Sigmoid colon (tissue), 6 donors: ENCODE measurements at regions not wholly inside any gene's neighbourhood (a gene's known extent, or its start where the extent isn't known, plus 50 kb on each side); places are given as distances from the start of the nearest gene placed in this dataset.

ENCODE experiments used
- DNase-seq: peaks from one replicate; pipeline ENCODE4 v3.0.0-alpha.2; 2019
- H3K27ac ChIP-seq, 4 donors: fragments of 200-600 bp; sonication (generic); one replicate each; pipeline ENCODE4 v1.5.1; 2016 to 2019; ENCODE audit warnings: mild to moderate bottlenecking in 1 of 4
- H3K27me3 ChIP-seq, 3 donors: fragments of 200-600 bp; sonication (generic); one replicate each; pipeline ENCODE4 v1.5.1; 2019; ENCODE audit warnings: mild to moderate bottlenecking in 1 of 3
- H3K36me3 ChIP-seq, 4 donors: fragments of 200-600 bp; sonication (generic); one replicate each; pipeline ENCODE4 v1.5.1; 2016 to 2019
- H3K4me1 ChIP-seq, 4 donors: fragments of 200-600 bp; sonication (generic); one replicate each; pipeline ENCODE4 v1.5.1; 2017 to 2019
- H3K4me3 ChIP-seq, 4 donors: fragments of 200-600 bp; sonication (generic); one replicate each; pipeline ENCODE4 v1.5.1; 2017 to 2019; ENCODE audit warnings: mild to moderate bottlenecking in 2 of 4, moderate library complexity in 1 of 4
- H3K9me3 ChIP-seq, 4 donors: fragments of 200-600 bp in 3 of 4; sonication (generic) in 3 of 4; one replicate each; pipeline versions ENCODE4 v1.5.1 to v1.6.1; 2013 to 2019
- CTCF ChIP-seq, 4 experiments: fragments of 450-650 bp in 3 of 4; fragments of 200-600 bp in 1 of 4; IDR thresholded peaks; one replicate each; pipeline ENCODE4 v1.5.1; 2016 to 2019; ENCODE audit warnings: antibody characterized with exemption in 4 of 4, mild to moderate bottlenecking in 3 of 4, moderate library complexity in 2 of 4
- EP300 ChIP-seq, 4 donors: sonication (generic); formaldehyde crosslinking; IDR thresholded peaks; one replicate each; pipeline ENCODE4 v1.6.1; 2017; ENCODE audit warnings: antibody characterized with exemption in 4 of 4
- POLR2A ChIP-seq, 2 donors: fragments of 450-650 bp; IDR thresholded peaks; one replicate each; pipeline ENCODE4 v1.6.1; 2016; ENCODE audit warnings: antibody characterized with exemption in 2 of 2, mild to moderate bottlenecking in 2 of 2, moderate library complexity in 2 of 2
- POLR2AphosphoS5 ChIP-seq, 4 donors: sonication (generic); formaldehyde crosslinking; IDR thresholded peaks; one replicate each; pipeline ENCODE4 v1.6.1; 2017; ENCODE audit warnings: antibody characterized with exemption in 4 of 4
- WGBS, 2 donors: extraction: QIAGEN DNeasy Blood & Tissue Kit; methylation state at CpG; one replicate each; pipeline ENCODE4 v1.1.7; 2013; 5-methylcytosine and 5-hydroxymethylcytosine counted together
- intact Hi-C: fragments of 100-400 bp; cut with DNase I; formaldehyde crosslinking; loops from one replicate; pipeline ENCODE4 v1.15.1; 2023
- donor health status: healthy with polysubstance abuse.
- donor health status: healthy.

- no peak for TF ChIP-seq POLR2A (IDR thresholded peaks at IDR 0.05)
- no peak for TF ChIP-seq CTCF (IDR thresholded peaks at IDR 0.05)
- no peak for TF ChIP-seq POLR2AphosphoS5 (IDR thresholded peaks at IDR 0.05)
- TF ChIP-seq EP300 (IDR thresholded peaks at IDR 0.05) = no peak
Observed at GRCh38 chr5:58085800-58086199, 374.1 kb downstream of the PLK2 start.

GRCh38 chr5:58081435-58081834 is 378.5 kb downstream of the PLK2 start:
- H3K27me3 ChIP-seq = no peaks in the 10 kb centered on the region
- WGBS, 2 donors = 64 to 83% methylated on average over 3 of the region's 3 CpGs
- TF ChIP-seq CTCF (IDR thresholded peaks at IDR 0.05) = no peak
- no peak for TF ChIP-seq POLR2AphosphoS5 (IDR thresholded peaks at IDR 0.05)
- TF ChIP-seq POLR2A (IDR thresholded peaks at IDR 0.05) = no peak
- no peak for TF ChIP-seq EP300 (IDR thresholded peaks at IDR 0.05)

More at GRCh38 chr5:58085800-58086199, 374.1 kb downstream of the PLK2 start:
- no peak for DNase-seq
- H3K4me3 ChIP-seq = no peak overlapping the region
- H3K27me3 ChIP-seq = no peaks in the 10 kb centered on the region
- intact Hi-C loops = no loop called here
- WGBS, 2 donors = 79 to 89% methylated on average over 4 of the region's 4 CpGs
- H3K36me3 ChIP-seq = no peaks in the 10 kb centered on the region
- H3K27ac ChIP-seq = no peak overlapping the region
- H3K9me3 ChIP-seq = no peaks in the 10 kb centered on the region
- no peaks in the 10 kb centered on the region for H3K4me1 ChIP-seq

GRCh38 chr5:58080573-58080972 is 379.3 kb downstream of the PLK2 start:
- intact Hi-C loops = no loop called here
- 13 to 42% methylated on average over 1 of the region's 1 CpG for WGBS, 2 donors

More at GRCh38 chr5:58081435-58081834, 378.5 kb downstream of the PLK2 start:
- intact Hi-C loops = no loop called here
- no peaks in the 10 kb centered on the region for H3K4me1 ChIP-seq
- no peaks in the 10 kb centered on the region for H3K36me3 ChIP-seq
- H3K9me3 ChIP-seq = no peaks in the 10 kb centered on the region
- no peak for DNase-seq
- H3K27ac ChIP-seq = no peak overlapping the region
- no peak overlapping the region for H3K4me3 ChIP-seq

GRCh38 chr5:58077966-58078365 is 381.9 kb downstream of the PLK2 start:
- no peaks in the 10 kb centered on the region for H3K27me3 ChIP-seq
- TF ChIP-seq CTCF (IDR thresholded peaks at IDR 0.05) (no peak), POLR2A (IDR thresholded peaks at IDR 0.05) (no peak), EP300 (IDR thresholded peaks at IDR 0.05) (no peak), POLR2AphosphoS5 (IDR thresholded peaks at IDR 0.05) (no peak)
- H3K27ac ChIP-seq = no peak overlapping the region
- no peak overlapping the region for H3K4me3 ChIP-seq
- 91 to 93% methylated on average over 2 of the region's 2 CpGs for WGBS, 2 donors
- intact Hi-C loops = no loop called here
- DNase-seq = no peak
- peaks cover 0 to 3% (median under 1%) of the 10 kb centered on the region in 4 donors for H3K4me1 ChIP-seq
- H3K9me3 ChIP-seq = no peaks in the 10 kb centered on the region
- H3K36me3 ChIP-seq = no peaks in the 10 kb centered on the region

More at GRCh38 chr5:58080573-58080972, 379.3 kb downstream of the PLK2 start:
- no peaks in the 10 kb centered on the region for H3K27me3 ChIP-seq
- H3K4me3 ChIP-seq = no peak overlapping the region
- no peak for DNase-seq
- H3K9me3 ChIP-seq = no peaks in the 10 kb centered on the region
- no peaks in the 10 kb centered on the region for H3K36me3 ChIP-seq
- no peak for TF ChIP-seq EP300 (IDR thresholded peaks at IDR 0.05)
- no peak for TF ChIP-seq POLR2AphosphoS5 (IDR thresholded peaks at IDR 0.05)
- TF ChIP-seq POLR2A (IDR thresholded peaks at IDR 0.05) = no peak
- no peak for TF ChIP-seq CTCF (IDR thresholded peaks at IDR 0.05)
- H3K27ac ChIP-seq = no peak overlapping the region
- H3K4me1 ChIP-seq = no peaks in the 10 kb centered on the region

GRCh38 chr5:58077416-58077815 is 382.5 kb downstream of the PLK2 start:
- H3K9me3 ChIP-seq = no peaks in the 10 kb centered on the region
- H3K27me3 ChIP-seq = no peaks in the 10 kb centered on the region
- no peaks in the 10 kb centered on the region for H3K36me3 ChIP-seq
- intact Hi-C loops = no loop called here
- WGBS, 2 donors = 87 to 88% methylated on average over 3 of the region's 3 CpGs
- no peak overlapping the region for H3K4me3 ChIP-seq
- TF ChIP-seq POLR2AphosphoS5 (IDR thresholded peaks at IDR 0.05) (no peak), CTCF (IDR thresholded peaks at IDR 0.05) (no peak), EP300 (IDR thresholded peaks at IDR 0.05) (no peak), POLR2A (IDR thresholded peaks at IDR 0.05) (no peak)
- no peak for DNase-seq
- no peak overlapping the region for H3K27ac ChIP-seq
- H3K4me1 ChIP-seq = peaks cover 0 to 9% (median 5%) of the 10 kb centered on the region in 4 donors
